Stimulated activated memory B cell treated with anti-CD40 and anti-IgM and Interleukin-4, amounts not matched to agents 10 μg/mL and 1 μg/mL and 100 μg/mL, for 72 hours (primary cell): ENCODE measurements at regions not wholly inside any gene's neighbourhood (a gene's known extent, or its start where the extent isn't known, plus 50 kb on each side); places are given as distances from the start of the nearest gene placed in this dataset.
A peak's percentile ranks its signal among the peaks of the same experiment; 100 is the strongest.

Experiments used
- ATAC-seq: fragments of 150-1000 bp; cut with Tn5 transposase; 2 replicates; pipeline ENCODE4 v1.10.0; 2021
- H3K27ac Mint-ChIP-seq: one replicate; pipeline ENCODE4 v1.8.0; 2022; ENCODE audit warnings: mild to moderate bottlenecking, mixed read lengths
- H3K27me3 Mint-ChIP-seq: one replicate; pipeline ENCODE4 v1.8.0; 2022; ENCODE audit warnings: mixed read lengths
- H3K36me3 Mint-ChIP-seq: one replicate; pipeline ENCODE4 v1.8.0; 2022; ENCODE audit warnings: mixed read lengths
- H3K4me1 Mint-ChIP-seq: one replicate; pipeline ENCODE4 v1.8.0; 2022; ENCODE audit warnings: mixed read lengths
- H3K4me3 Mint-ChIP-seq: one replicate; pipeline ENCODE4 v1.8.0; 2022; ENCODE audit warnings: mild to moderate bottlenecking, moderate library complexity, mixed read lengths
- H3K9me3 Mint-ChIP-seq: one replicate; pipeline ENCODE4 v1.8.0; 2022; ENCODE audit warnings: mixed read lengths

DNA sequence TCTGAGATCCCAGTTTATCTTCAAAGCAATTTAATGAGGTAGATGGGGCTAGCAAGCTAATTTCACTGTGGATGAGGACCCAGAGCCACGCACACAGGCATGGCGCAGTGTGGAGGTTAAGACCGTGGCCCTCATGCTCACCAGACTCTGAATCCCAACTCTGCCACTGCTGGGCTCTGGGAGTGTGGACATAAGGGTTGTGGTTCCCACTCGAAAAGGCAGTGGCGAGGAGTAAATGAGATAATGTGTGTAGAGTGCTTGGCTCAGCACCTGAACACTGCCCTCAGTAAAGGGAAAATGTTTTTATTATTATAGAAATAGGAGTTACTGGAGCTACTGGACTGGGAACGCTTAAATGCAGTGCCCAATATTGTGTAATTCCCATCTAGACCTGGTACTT is 243.5 kb upstream of the TPM1 start:
- Mint-ChIP-seq H3K4me3 (no peak overlapping the region), H3K27me3 (peaks cover 14% of the 10 kb centered on the region), H3K9me3 (no peaks in the 10 kb centered on the region), H3K36me3 (no peaks in the 10 kb centered on the region), H3K27ac (no peak overlapping the region), H3K4me1 (no peaks in the 10 kb centered on the region)
- ATAC-seq, result no peak

GRCh38 chr15:62799919-62800318 is 242.6 kb upstream of the TPM1 start:
- ATAC-seq, result peak; percentile 18
- Mint-ChIP-seq H3K4me3 (no peak overlapping the region), H3K4me1 (no peaks in the 10 kb centered on the region), H3K27me3 (peaks cover 6% of the 10 kb centered on the region), H3K36me3 (no peaks in the 10 kb centered on the region), H3K27ac (no peak overlapping the region), H3K9me3 (no peaks in the 10 kb centered on the region)

GRCh38 chr15:62802612-62803011 is 239.9 kb upstream of the TPM1 start:
- H3K9me3 Mint-ChIP-seq, result no peaks in the 10 kb centered on the region
- H3K4me3 Mint-ChIP-seq, result no peak overlapping the region
- no peak overlapping the region for H3K27ac Mint-ChIP-seq
- H3K36me3 Mint-ChIP-seq, result no peaks in the 10 kb centered on the region
- no peak for ATAC-seq
- no peaks in the 10 kb centered on the region for H3K4me1 Mint-ChIP-seq
- no peaks in the 10 kb centered on the region for H3K27me3 Mint-ChIP-seq

DNA sequence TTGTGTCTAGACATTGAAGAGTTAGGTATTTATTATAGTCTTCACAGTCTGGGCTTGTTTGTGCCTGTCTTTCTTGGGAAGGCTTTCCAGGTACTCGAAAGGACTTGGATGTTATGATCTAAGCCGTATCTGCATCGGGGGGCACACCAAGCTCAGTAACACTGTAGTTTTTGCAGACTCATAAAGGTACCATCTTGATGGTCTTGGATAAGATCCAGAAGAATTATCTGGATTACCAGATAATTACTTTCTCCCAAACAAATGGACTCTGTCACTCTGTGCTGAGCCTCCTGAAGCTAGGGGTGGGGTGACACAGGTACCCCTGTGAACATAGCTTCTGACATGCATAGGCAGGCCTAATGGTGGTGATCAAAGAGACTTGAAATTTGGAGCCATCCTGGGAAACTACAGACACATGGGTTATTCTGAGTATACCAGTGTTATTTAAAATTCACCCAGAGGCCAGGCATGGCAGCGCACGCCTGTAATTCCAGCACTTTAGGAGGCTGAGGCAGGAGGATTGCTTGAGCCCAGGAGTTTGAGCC is 238.6 kb upstream of the TPM1 start:
- Mint-ChIP-seq H3K4me3 (no peak overlapping the region), H3K4me1 (no peaks in the 10 kb centered on the region), H3K27ac (no peak overlapping the region), H3K36me3 (no peaks in the 10 kb centered on the region), H3K9me3 (no peaks in the 10 kb centered on the region), H3K27me3 (no peaks in the 10 kb centered on the region)
- no peak for ATAC-seq

DNA sequence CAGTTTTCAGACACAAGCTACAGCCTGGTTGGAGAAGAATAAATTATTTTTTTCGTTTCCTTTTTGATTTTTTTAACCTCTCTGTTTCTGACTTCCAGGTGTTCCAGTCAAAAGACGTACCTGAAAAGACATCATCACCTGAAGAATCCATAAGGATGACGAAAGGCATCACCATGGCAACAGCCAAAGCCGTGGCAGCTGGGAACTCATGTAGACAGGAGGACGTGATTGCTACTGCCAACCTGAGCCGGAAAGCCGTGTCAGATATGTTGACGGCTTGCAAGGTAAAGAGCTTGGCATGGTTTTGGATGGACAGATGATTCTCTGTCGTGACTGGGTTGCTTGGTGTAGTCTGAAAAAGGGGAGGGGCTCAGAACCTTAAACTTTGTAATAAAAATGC is 237.0 kb upstream of the TPM1 start:
- no peaks in the 10 kb centered on the region for H3K36me3 Mint-ChIP-seq
- no peak overlapping the region for H3K4me3 Mint-ChIP-seq
- ATAC-seq, result no peak
- H3K27me3 Mint-ChIP-seq, result no peaks in the 10 kb centered on the region
- H3K27ac Mint-ChIP-seq, result no peak overlapping the region
- no peaks in the 10 kb centered on the region for H3K9me3 Mint-ChIP-seq
- no peaks in the 10 kb centered on the region for H3K4me1 Mint-ChIP-seq

DNA sequence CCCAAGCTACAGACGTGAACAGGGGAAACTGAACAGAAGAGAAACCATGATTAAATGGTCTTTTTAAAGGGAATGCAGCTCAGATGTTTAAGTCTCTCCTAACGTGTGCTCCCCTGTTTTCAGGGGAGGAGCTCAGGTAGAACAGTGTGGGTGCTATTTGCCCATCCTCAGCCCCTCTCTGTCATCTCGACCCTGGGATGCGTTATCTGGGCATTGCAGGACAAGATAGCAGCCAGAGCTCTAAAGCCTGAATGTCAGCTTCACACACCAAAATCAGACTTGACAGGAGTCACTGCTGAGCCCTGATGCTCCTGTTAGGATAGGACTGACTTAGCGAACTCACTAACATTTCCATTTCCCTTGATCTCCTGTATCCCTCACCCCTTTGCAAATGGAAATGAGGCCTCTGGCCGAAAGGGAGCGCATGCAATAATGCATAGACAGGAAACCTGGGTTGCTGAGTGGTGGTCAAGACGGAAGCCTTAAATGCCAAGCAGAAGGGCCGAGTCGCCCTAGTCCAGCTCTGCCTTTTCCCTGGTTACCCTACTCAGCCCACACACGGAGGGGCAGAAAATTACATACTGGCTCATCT is 234.9 kb upstream of the TPM1 start:
- ATAC-seq, result no peak
- Mint-ChIP-seq H3K36me3 (no peaks in the 10 kb centered on the region), H3K4me1 (no peaks in the 10 kb centered on the region), H3K27ac (no peak overlapping the region), H3K9me3 (no peaks in the 10 kb centered on the region), H3K27me3 (no peaks in the 10 kb centered on the region), H3K4me3 (no peak overlapping the region)

- H3K4me3 Mint-ChIP-seq, result no peak overlapping the region
- no peaks in the 10 kb centered on the region for H3K27me3 Mint-ChIP-seq
- no peak for ATAC-seq
- no peaks in the 10 kb centered on the region for H3K36me3 Mint-ChIP-seq
- H3K9me3 Mint-ChIP-seq, result no peaks in the 10 kb centered on the region
- no peaks in the 10 kb centered on the region for H3K4me1 Mint-ChIP-seq
- H3K27ac Mint-ChIP-seq, result no peak overlapping the region
These were observed 233.2 kb upstream of the TPM1 start for GRCh38 chr15:62809115-62809967.

DNA sequence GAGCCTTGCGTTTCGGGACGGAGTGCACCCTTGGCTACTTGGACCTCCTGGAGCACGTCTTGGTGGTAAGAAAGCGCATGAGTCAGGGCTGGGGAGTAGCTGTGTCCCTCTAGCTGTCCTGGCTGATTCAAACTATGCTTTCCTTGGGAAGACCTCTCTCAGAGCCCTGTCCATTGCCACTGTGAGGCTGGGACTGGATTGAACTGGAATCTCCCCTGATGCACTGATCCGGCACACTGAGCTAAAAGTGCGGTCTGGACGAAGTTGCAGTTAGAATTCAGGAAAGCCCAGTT is 232.6 kb upstream of the TPM1 start:
- Mint-ChIP-seq H3K27ac (no peak overlapping the region), H3K9me3 (no peaks in the 10 kb centered on the region), H3K4me3 (no peak overlapping the region), H3K4me1 (no peaks in the 10 kb centered on the region), H3K36me3 (no peaks in the 10 kb centered on the region), H3K27me3 (no peaks in the 10 kb centered on the region)
- no peak for ATAC-seq

- Mint-ChIP-seq H3K9me3 (no peaks in the 10 kb centered on the region), H3K4me3 (no peak overlapping the region), H3K4me1 (no peaks in the 10 kb centered on the region), H3K27me3 (no peaks in the 10 kb centered on the region), H3K36me3 (no peaks in the 10 kb centered on the region), H3K27ac (no peak overlapping the region)
- no peak for ATAC-seq
These were observed 230.1 kb upstream of the TPM1 start for GRCh38 chr15:62812515-62812835.

- no peaks in the 10 kb centered on the region for H3K4me1 Mint-ChIP-seq
- ATAC-seq, result no peak
- H3K9me3 Mint-ChIP-seq, result no peaks in the 10 kb centered on the region
- no peaks in the 10 kb centered on the region for H3K36me3 Mint-ChIP-seq
- H3K4me3 Mint-ChIP-seq, result no peak overlapping the region
- peaks cover 24% of the 10 kb centered on the region for H3K27me3 Mint-ChIP-seq
- H3K27ac Mint-ChIP-seq, result no peak overlapping the region
These were observed 226.0 kb upstream of the TPM1 start for GRCh38 chr15:62816342-62817069.

DNA sequence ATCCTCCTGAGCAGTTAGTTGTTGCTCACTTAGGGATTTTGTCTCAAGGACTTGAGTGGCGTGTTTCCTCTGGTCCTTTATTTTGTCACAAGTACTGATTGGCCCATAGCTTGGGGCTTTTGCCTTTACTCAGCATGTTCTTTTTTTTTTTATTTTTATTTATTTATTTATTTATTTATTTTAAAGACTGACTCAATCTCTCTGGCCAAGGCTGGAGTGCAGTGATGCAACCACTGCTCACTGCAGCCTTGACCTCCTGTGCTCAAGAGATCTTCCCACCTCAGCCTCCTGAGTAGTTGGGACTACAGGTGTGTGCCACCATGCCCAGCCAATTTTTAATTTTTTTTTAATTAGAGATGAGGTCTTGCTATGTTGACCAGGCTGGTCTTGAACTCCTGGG is 223.9 kb upstream of the TPM1 start:
- Mint-ChIP-seq H3K27me3 (peaks cover 24% of the 10 kb centered on the region), H3K4me1 (no peaks in the 10 kb centered on the region), H3K9me3 (no peaks in the 10 kb centered on the region), H3K36me3 (no peaks in the 10 kb centered on the region), H3K4me3 (no peak overlapping the region), H3K27ac (no peak overlapping the region)
- no peak for ATAC-seq

- ATAC-seq, result no peak
These were observed 221.0 kb upstream of the TPM1 start for GRCh38 chr15:62821384-62822131.

DNA sequence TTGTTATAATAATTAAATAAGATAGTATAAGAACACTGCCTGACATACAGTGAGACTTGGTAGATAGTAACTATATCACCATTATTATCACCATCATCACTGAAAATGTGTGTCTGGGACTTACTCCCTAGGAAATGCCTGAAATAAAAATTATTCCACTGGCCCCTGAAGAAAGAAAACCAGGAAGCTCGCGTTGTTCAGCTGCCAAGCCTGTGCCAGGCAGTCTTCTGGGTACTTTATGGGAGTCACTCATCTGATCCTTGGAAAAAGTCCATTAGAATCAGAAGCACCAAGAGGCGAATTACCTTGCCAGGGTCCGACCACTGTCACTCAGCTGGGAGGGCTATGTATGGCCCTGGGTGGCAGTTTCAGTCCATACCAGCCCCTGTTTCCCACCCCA is 220.3 kb upstream of the TPM1 start:
- no peak for ATAC-seq
- Mint-ChIP-seq H3K4me3 (no peak overlapping the region), H3K36me3 (no peaks in the 10 kb centered on the region), H3K4me1 (no peaks in the 10 kb centered on the region), H3K27me3 (peaks cover 33% of the 10 kb centered on the region), H3K9me3 (no peaks in the 10 kb centered on the region), H3K27ac (no peak overlapping the region)

More at GRCh38 chr15:62821384-62822131, 221.0 kb upstream of the TPM1 start:
- H3K9me3 Mint-ChIP-seq, result no peaks in the 10 kb centered on the region
- no peaks in the 10 kb centered on the region for H3K4me1 Mint-ChIP-seq
- no peaks in the 10 kb centered on the region for H3K36me3 Mint-ChIP-seq
- no peak overlapping the region for H3K27ac Mint-ChIP-seq
- no peak overlapping the region for H3K4me3 Mint-ChIP-seq
- peaks cover 27% of the 10 kb centered on the region for H3K27me3 Mint-ChIP-seq

GRCh38 chr15:62823561-62823960 is 219.0 kb upstream of the TPM1 start:
- Mint-ChIP-seq H3K27ac (no peak overlapping the region), H3K4me1 (no peaks in the 10 kb centered on the region), H3K27me3 (peaks cover 28% of the 10 kb centered on the region), H3K36me3 (no peaks in the 10 kb centered on the region), H3K4me3 (no peak overlapping the region), H3K9me3 (no peaks in the 10 kb centered on the region)
- no peak for ATAC-seq
